HUES6 (cell line): ENCODE measurements at regions not wholly inside any gene's neighbourhood (a gene's known extent, or its start where the extent isn't known, plus 50 kb on each side); places are given as distances from the start of the nearest gene placed in this dataset.

ENCODE experiments used
- H3K27ac ChIP-seq: 2 replicates; pipeline ENCODE4 v1.7.0; 2013; ENCODE audit warnings: low read depth, mild to moderate bottlenecking, low read length, inconsistent platforms
- H3K27me3 ChIP-seq: 2 replicates; pipeline ENCODE4 v1.6.1; 2013; ENCODE audit warnings: low read length; ENCODE audit not compliant: control insufficient read depth, insufficient read depth
- H3K36me3 ChIP-seq: 2 replicates; pipeline ENCODE4 v1.6.1; 2013; ENCODE audit warnings: low read length; ENCODE audit not compliant: control insufficient read depth, insufficient read depth
- H3K4me1 ChIP-seq: 2 replicates; pipeline ENCODE4 v1.6.1; 2013; ENCODE audit warnings: low read length; ENCODE audit not compliant: control insufficient read depth, insufficient read depth
- H3K4me3 ChIP-seq: 2 replicates; pipeline ENCODE4 v1.5.1; 2013; ENCODE audit warnings: low read depth, low read length
- H3K9ac ChIP-seq: one replicate; pipeline ENCODE4 v1.6.1; 2013; ENCODE audit warnings: mild to moderate bottlenecking, low read length
- H3K9me3 ChIP-seq: 2 replicates; pipeline ENCODE4 v1.6.1; 2013; ENCODE audit warnings: low read depth, low read length; ENCODE audit not compliant: control insufficient read depth, insufficient read depth

GRCh38 chr18:74023220-74023619 is 124.4 kb downstream of the FBXO15 start:
- no peaks in the 10 kb centered on the region for H3K36me3 ChIP-seq
- H3K9ac ChIP-seq: no peak overlapping the region
- no peaks in the 10 kb centered on the region; the same call in 1 of the 2 replicates for H3K27me3 ChIP-seq
- H3K4me1 ChIP-seq: peaks cover 9% of the 10 kb centered on the region
- H3K9me3 ChIP-seq: no peaks in the 10 kb centered on the region
- H3K27ac ChIP-seq: no peak overlapping the region
- H3K4me3 ChIP-seq: no peak overlapping the region

GRCh38 chr18:74019864-74020263 is 127.8 kb downstream of the FBXO15 start:
- H3K27ac ChIP-seq: no peak overlapping the region
- no peaks in the 10 kb centered on the region for H3K9me3 ChIP-seq
- no peak overlapping the region for H3K9ac ChIP-seq
- no peaks in the 10 kb centered on the region; the same call in 1 of the 2 replicates for H3K27me3 ChIP-seq
- no peaks in the 10 kb centered on the region for H3K36me3 ChIP-seq
- H3K4me1 ChIP-seq: peaks cover 9% of the 10 kb centered on the region
- H3K4me3 ChIP-seq: no peak overlapping the region

DNA sequence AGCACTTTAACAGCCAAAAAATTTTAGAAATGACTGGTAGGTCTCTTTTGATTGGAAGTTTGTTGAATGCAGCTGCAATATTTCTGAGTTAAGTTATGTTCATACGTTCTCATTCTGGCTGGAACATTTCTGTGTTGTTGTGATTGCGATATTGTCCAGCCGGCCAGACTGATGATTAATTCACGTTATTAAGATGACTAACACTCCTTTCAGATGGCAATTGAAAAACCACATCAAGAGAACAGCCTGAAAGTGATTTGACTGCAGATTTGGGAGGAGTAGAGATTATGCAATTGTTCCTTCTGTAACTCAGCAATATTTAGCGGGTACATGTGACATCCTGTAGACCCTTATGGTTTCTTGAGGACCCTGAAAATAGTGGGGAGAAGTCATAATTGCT is 133.7 kb downstream of the FBXO15 start:
- Histone ChIP-seq H3K9ac (no peak overlapping the region), H3K36me3 (no peaks in the 10 kb centered on the region), H3K27me3 (no peaks in the 10 kb centered on the region; the same call in 1 of the 2 replicates), H3K27ac (no peak overlapping the region), H3K4me3 (no peak overlapping the region), H3K4me1 (no peaks in the 10 kb centered on the region), H3K9me3 (no peaks in the 10 kb centered on the region)

DNA sequence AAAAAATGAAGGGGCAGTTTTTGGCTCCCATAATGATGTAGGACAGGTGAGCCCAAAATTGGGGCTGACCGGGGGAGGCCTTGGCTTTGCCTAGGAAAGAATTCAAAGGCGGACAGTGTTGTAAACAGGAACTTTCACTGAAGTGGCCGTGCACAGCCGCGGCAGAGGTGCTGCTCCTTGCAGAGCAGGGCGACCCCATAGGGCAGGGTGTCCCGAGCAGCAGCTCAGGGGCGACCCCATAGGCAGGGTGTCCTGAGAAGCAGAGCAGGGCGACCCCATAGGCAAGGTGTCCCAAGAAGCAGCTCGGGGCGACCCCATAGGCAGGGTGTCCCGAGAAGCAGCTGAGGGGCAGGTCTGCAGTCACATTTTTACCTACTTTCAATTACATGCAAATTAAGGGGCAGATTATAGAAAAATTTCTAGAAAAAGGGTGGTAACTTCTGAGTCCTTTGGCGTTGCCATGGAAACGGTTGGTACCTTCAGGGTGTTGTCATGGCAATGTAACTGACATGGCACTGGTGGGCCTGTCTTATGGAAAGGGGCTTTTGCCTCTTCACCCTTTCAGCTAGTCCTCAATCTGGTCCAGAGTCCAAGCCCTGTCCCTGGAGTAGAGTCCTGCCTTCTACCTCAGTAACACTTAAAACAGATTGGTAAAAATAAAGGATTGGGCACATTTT is 134.5 kb downstream of the FBXO15 start:
- Histone ChIP-seq H3K4me3 (no peak overlapping the region), H3K4me1 (no peaks in the 10 kb centered on the region), H3K9me3 (no peaks in the 10 kb centered on the region), H3K36me3 (no peaks in the 10 kb centered on the region), H3K27me3 (no peaks in the 10 kb centered on the region), H3K9ac (no peak overlapping the region), H3K27ac (no peak overlapping the region)

DNA sequence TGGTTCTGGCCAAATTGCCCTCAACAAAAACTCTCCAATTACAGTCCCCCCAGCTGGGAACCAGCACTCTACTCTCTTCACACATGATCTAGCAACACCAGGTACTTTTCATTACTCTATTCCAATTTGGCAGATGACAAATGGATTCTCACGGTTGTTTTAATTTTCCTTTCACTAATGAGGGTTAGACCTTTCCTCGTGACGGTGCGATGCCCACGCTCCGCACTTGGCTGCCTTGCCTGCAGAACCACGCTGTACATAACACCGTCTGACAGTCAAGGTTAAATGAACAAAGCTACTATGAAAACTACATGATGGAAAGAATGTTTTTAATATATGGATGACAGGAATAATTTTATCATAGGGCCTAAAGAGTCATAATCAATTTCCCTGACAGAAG is 141.5 kb downstream of the FBXO15 start:
- H3K27me3 ChIP-seq: no peaks in the 10 kb centered on the region
- no peak overlapping the region for H3K4me3 ChIP-seq
- H3K9ac ChIP-seq: no peak overlapping the region
- H3K27ac ChIP-seq: no peak overlapping the region
- no peaks in the 10 kb centered on the region for H3K4me1 ChIP-seq
- no peaks in the 10 kb centered on the region for H3K9me3 ChIP-seq
- H3K36me3 ChIP-seq: no peaks in the 10 kb centered on the region

GRCh38 chr18:74005320-74006109 is 142.1 kb downstream of the FBXO15 start:
- no peaks in the 10 kb centered on the region for H3K36me3 ChIP-seq
- no peak overlapping the region for H3K4me3 ChIP-seq
- H3K4me1 ChIP-seq: no peaks in the 10 kb centered on the region
- H3K9ac ChIP-seq: no peak overlapping the region
- H3K27me3 ChIP-seq: no peaks in the 10 kb centered on the region
- H3K9me3 ChIP-seq: no peaks in the 10 kb centered on the region
- no peak overlapping the region for H3K27ac ChIP-seq

DNA sequence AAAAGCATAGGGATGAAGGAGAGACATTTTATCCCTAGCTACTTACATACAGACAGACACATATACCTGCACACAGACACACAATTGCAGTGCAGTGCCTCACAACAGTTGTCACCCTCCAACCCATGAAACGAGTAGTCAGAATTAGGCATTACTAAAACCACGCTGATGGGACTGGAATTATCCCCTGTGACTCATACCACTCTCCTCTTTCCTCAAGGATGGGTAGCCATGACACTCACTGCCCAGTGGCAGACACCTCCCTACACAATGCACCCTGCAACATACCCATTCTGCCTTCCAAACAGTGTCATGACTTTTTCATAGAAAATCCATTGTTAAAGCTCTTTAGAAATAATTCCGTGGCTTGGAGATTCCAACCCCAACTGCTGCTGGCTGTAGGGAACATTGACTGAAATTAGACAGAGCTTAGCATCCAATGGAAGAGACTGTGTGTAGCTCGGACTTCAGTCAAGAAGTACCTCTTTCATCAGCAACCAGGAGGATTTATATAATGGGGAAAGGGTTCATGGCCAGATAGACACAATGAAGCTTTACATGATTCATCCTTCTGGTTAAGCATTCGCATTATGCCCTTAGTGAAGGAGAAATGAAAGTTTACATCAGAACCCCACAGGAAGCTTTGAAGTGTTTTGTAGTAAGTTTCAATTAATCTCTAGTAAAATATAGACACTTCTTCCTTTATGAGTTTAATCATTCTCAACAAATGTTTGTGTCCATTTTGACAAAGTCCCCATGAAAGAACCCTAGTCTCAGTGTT is 155.2 kb downstream of the FBXO15 start:
- no peak overlapping the region for H3K27ac ChIP-seq
- peaks cover 15% of the 10 kb centered on the region for H3K9me3 ChIP-seq
- H3K36me3 ChIP-seq: no peaks in the 10 kb centered on the region
- H3K4me1 ChIP-seq: no peaks in the 10 kb centered on the region
- no peak overlapping the region for H3K9ac ChIP-seq
- H3K4me3 ChIP-seq: no peak overlapping the region
- H3K27me3 ChIP-seq: no peaks in the 10 kb centered on the region

GRCh38 chr18:73991570-73991969 is 156.1 kb downstream of the FBXO15 start:
- no peak overlapping the region for H3K9ac ChIP-seq
- H3K27ac ChIP-seq: no peak overlapping the region
- H3K4me3 ChIP-seq: no peak overlapping the region
- H3K36me3 ChIP-seq: no peaks in the 10 kb centered on the region
- peaks cover 19% of the 10 kb centered on the region for H3K9me3 ChIP-seq
- H3K27me3 ChIP-seq: no peaks in the 10 kb centered on the region
- H3K4me1 ChIP-seq: no peaks in the 10 kb centered on the region

DNA sequence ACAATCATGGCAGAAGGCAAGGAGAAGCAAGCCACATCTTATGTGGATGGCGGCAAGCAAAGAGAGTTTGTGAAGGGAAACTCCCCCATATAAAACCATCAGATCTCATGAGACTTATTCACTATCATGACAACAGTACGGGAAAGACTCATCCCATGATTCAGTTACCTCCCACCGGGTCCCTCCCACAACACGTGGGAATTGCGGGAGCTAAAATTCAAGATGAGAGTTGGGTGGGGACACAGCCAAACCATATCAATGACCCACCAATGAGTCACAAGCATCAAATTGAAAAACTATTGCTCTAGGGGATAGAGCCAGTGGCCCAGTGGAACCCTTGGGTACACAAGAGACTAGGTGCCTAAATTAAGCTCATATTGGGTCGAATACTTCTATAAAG is 157.4 kb downstream of the FBXO15 start:
- Histone ChIP-seq H3K9me3 (peaks cover 19% of the 10 kb centered on the region), H3K27ac (no peak overlapping the region), H3K36me3 (no peaks in the 10 kb centered on the region), H3K4me3 (no peak overlapping the region), H3K9ac (no peak overlapping the region), H3K27me3 (no peaks in the 10 kb centered on the region), H3K4me1 (no peaks in the 10 kb centered on the region)

GRCh38 chr18:73987247-73987980 is 160.2 kb downstream of the FBXO15 start:
- H3K27ac ChIP-seq: no peak overlapping the region
- H3K4me3 ChIP-seq: no peak overlapping the region
- H3K9me3 ChIP-seq: peaks cover 19% of the 10 kb centered on the region
- no peaks in the 10 kb centered on the region for H3K27me3 ChIP-seq
- no peak overlapping the region for H3K9ac ChIP-seq
- no peaks in the 10 kb centered on the region for H3K4me1 ChIP-seq
- no peaks in the 10 kb centered on the region for H3K36me3 ChIP-seq
